Osteocyte (in vitro differentiated cells): ENCODE measurements at regions not wholly inside any gene's neighbourhood (a gene's known extent, or its start where the extent isn't known, plus 50 kb on each side); places are given as distances from the start of the nearest gene placed in this dataset.
A peak's percentile ranks its signal among the peaks of the same experiment; 100 is the strongest.

Experiments used
- DNase-seq: peaks from one replicate; pipeline ENCODE4 v3.0.0; 2021; ENCODE audit warnings: mixed read lengths; ENCODE audit not compliant: unreplicated experiment; ENCODE audit errors: extremely low spot score
- H3K27ac Mint-ChIP-seq: one replicate; pipeline ENCODE4 v1.8.0; 2021; ENCODE audit warnings: mild to moderate bottlenecking, mixed read lengths; ENCODE audit not compliant: unreplicated experiment
- H3K27me3 Mint-ChIP-seq: one replicate; pipeline ENCODE4 v1.8.0; 2021; ENCODE audit warnings: mixed read lengths; ENCODE audit not compliant: unreplicated experiment
- H3K36me3 Mint-ChIP-seq: one replicate; pipeline ENCODE4 v1.8.0; 2021; ENCODE audit warnings: mixed read lengths; ENCODE audit not compliant: unreplicated experiment
- H3K4me1 Mint-ChIP-seq: one replicate; pipeline ENCODE4 v1.8.0; 2021; ENCODE audit warnings: mixed read lengths; ENCODE audit not compliant: unreplicated experiment
- H3K4me3 Mint-ChIP-seq: one replicate; pipeline ENCODE4 v1.8.0; 2021; ENCODE audit warnings: mild to moderate bottlenecking, moderate library complexity, mixed read lengths; ENCODE audit not compliant: unreplicated experiment
- H3K9me3 Mint-ChIP-seq: one replicate; pipeline ENCODE4 v1.8.0; 2021; ENCODE audit warnings: mixed read lengths; ENCODE audit not compliant: unreplicated experiment
- CTCF ChIP-seq: fragments of 200-600 bp; sonication (generic); IDR thresholded peaks from 2 replicates; pipeline ENCODE4 v1.5.0; 2021; ENCODE audit warnings: antibody characterized with exemption, mild to moderate bottlenecking, moderate library complexity

DNA sequence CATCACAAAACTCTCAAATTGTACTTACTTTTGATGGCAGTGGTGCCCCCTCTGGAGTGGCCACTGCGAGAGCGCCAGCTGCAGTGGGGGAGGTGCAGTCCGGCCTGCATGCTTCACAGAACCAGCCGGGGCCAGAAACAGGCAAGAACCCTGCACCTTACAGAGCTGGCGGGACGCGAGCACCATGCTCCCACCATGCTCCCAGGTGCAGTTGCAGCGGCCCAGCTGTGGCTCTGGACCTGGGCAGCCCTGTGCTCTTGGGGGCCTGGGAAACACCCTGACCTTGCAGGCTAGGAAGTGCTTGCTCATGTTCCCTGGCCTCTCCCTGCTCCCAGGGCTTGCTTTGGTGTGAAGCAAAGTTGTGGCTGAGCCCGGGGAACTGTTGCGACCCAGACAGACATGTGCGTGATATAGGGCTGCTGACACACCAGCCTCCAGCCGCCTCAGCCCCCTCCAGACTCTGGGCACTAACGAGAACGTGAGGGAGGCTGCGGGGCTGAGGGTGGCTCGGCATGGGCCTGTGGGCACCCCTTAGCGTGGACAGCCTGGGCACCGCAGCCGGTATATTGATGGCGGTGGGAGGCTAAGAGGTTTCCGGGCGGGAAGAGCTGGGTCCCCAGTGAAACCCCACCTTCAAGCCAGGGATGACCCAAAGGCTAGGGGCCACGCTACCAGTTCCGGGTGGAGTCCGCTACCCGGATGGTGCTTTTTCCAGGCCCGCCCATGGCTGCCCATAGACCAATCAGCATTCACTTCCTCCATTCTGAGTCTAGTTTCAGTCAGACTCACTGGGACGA lies 1809.9 kb upstream of the ACO1 start:
- TF ChIP-seq CTCF = no peak
- no peaks in the 10 kb centered on the region for H3K4me1 Mint-ChIP-seq
- no peak overlapping the region for H3K27ac Mint-ChIP-seq
- peaks cover 15% of the 10 kb centered on the region for H3K9me3 Mint-ChIP-seq
- no peak overlapping the region for H3K4me3 Mint-ChIP-seq
- no peaks in the 10 kb centered on the region for H3K36me3 Mint-ChIP-seq
- no peaks in the 10 kb centered on the region for H3K27me3 Mint-ChIP-seq
- no peak for DNase-seq

DNA sequence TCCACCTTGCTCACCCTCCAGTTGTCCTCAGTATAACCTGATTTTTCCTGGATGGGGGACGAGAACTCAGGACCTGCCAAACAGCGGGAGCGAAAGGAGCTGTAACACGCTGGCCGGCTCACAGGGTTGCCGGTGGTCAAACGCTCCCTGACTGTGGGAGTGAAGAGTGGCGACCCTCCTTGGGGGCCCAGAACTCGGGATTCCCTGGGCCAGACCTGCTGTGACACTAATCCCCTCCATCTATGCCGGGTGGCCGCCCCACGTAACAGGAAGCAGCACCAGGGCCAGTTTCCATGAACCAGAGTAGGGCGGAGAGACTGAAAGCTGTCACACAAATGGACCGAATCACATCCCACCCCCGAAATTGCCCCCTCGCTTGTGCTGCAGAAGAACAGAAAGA lies 1809.2 kb upstream of the ACO1 start:
- H3K27me3 Mint-ChIP-seq = no peaks in the 10 kb centered on the region
- H3K9me3 Mint-ChIP-seq = peaks cover 12% of the 10 kb centered on the region
- peak; percentile 82 for DNase-seq
- no peaks in the 10 kb centered on the region for H3K4me1 Mint-ChIP-seq
- TF ChIP-seq CTCF = no peak
- H3K4me3 Mint-ChIP-seq = no peak overlapping the region
- H3K27ac Mint-ChIP-seq = no peak overlapping the region
- no peaks in the 10 kb centered on the region for H3K36me3 Mint-ChIP-seq

DNA sequence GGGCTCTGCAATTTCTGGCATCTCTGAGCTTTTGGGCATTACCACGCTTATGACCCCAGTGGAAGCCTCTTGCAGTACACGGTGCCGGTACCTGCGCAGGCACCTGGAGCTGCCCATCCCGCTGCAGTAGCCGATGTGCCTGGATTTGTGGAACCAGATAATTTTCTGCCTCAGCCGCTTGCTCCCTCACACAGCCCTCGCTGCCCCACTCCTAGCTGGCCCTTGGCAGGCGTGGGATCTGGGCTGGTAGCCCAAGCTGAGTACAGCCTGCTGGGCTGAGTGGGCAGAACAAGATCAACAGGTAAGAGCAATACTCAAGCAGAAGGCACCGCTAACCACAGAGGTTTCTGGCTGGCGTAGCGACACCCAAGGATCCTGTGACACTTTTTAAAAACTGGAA lies 1808.8 kb upstream of the ACO1 start:
- H3K27ac Mint-ChIP-seq = no peak overlapping the region
- H3K36me3 Mint-ChIP-seq = no peaks in the 10 kb centered on the region
- H3K27me3 Mint-ChIP-seq = no peaks in the 10 kb centered on the region
- no peak overlapping the region for H3K4me3 Mint-ChIP-seq
- peaks cover 11% of the 10 kb centered on the region for H3K9me3 Mint-ChIP-seq
- no peak for DNase-seq
- TF ChIP-seq CTCF = no peak
- H3K4me1 Mint-ChIP-seq = no peaks in the 10 kb centered on the region

GRCh38 chr9:30579810-30580209 lies 1804.6 kb upstream of the ACO1 start:
- Mint-ChIP-seq H3K36me3 (no peaks in the 10 kb centered on the region), H3K4me1 (no peaks in the 10 kb centered on the region), H3K9me3 (peaks cover 4% of the 10 kb centered on the region), H3K27me3 (no peaks in the 10 kb centered on the region), H3K4me3 (no peak overlapping the region), H3K27ac (no peak overlapping the region)
- no peak for TF ChIP-seq CTCF
- DNase-seq = no peak

GRCh38 chr9:30582240-30582639 lies 1802.2 kb upstream of the ACO1 start:
- no peak for TF ChIP-seq CTCF
- H3K27ac Mint-ChIP-seq = no peak overlapping the region
- no peak for DNase-seq
- H3K4me1 Mint-ChIP-seq = no peaks in the 10 kb centered on the region
- H3K9me3 Mint-ChIP-seq = no peaks in the 10 kb centered on the region
- H3K36me3 Mint-ChIP-seq = no peaks in the 10 kb centered on the region
- no peaks in the 10 kb centered on the region for H3K27me3 Mint-ChIP-seq
- no peak overlapping the region for H3K4me3 Mint-ChIP-seq
